ENCODE measurements at regions not wholly inside any gene's neighbourhood (a gene's known extent, or its start where the extent isn't known, plus 50 kb on each side); places are given as distances from the start of the nearest gene placed in this dataset.

DNA sequence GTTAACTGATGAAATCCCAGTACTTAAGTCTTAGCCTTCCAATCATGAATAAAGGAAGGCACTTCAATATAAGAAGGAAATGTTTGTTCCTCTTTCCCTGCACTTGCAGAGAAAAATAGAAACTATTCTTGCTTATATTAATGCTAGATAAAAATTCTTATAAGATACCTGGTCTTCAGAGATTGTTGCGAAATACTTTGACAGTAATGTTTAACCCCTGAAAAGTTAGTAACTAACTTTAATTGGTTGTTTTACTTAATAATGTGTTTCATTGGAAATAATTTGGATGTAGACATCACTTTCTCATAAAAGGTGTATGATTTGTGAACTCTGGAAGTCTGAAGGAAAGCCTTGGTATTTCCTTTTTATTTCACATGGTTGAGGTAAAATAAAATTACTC is 294.2 kb upstream of the SYNCRIP start:
- no peaks in the 10 kb centered on the region for H3K36me3 ChIP-seq (replicated peaks in 1 of 2; ENCODE audit: control insufficient read depth in 1 of 2, insufficient read depth in 2 of 2, low read length in 2 of 2)
- H3K4me3 ChIP-seq (replicated peaks in 1 of 3; ENCODE audit: insufficient read depth in 1 of 3, low read depth in 2 of 3, low read length in 3 of 3), result no peak overlapping the region
- H3K9me3 ChIP-seq (ENCODE audit: low read length), result no peaks in the 10 kb centered on the region
- H2AFZ ChIP-seq (ENCODE audit: low read length), result no peak overlapping the region
- no peak for TF ChIP-seq NFKB2 (CRISPR knock-in tag; IDR thresholded peaks at IDR 0.05; ENCODE audit: borderline replicate concordance)
- peak; percentile 67; the same call in 1 of the 2 replicates for TF ChIP-seq CEBPB (IDR thresholded peaks at IDR 0.05; ENCODE audit: borderline replicate concordance, low read depth, low read length)
- TF ChIP-seq SAP130 (CRISPR knock-in tag; IDR thresholded peaks at IDR 0.05; ENCODE audit: low read depth), result no peak
- no peaks in the 10 kb centered on the region for H4K20me1 ChIP-seq (ENCODE audit: insufficient read depth, low read length)
- CTCF ChIA-PET (ENCODE audit: low intra/inter-chr PET ratio, low total read pairs), result no interaction called here
- no peak overlapping the region for H3K9ac ChIP-seq (ENCODE audit: insufficient read depth, low read depth, low read length)
- POLR2A ChIA-PET, result no interaction called here
- no peaks in the 10 kb centered on the region for H3K27me3 ChIP-seq (ENCODE audit: control insufficient read depth in 1 of 2, insufficient read depth in 2 of 2, low read length in 2 of 2)
- in situ Hi-C loops (cut with HindIII; ENCODE audit: extremely low pct_ligation_motif_present, low pct_unique_long_range_greater_than_20kb), result no loop called here
- no peak for ATAC-seq
- no peak overlapping the region for H3K27ac ChIP-seq (ENCODE audit: extremely low read length, insufficient read depth, low read length)
- WGBS (ENCODE audit: low lambda C conversion rate), result 96% methylated on average over 1 of the region's 1 CpG
- no peaks in the 10 kb centered on the region for H3K79me2 ChIP-seq (ENCODE audit: insufficient read depth, low read length)
- no peak overlapping the region for H3K4me2 ChIP-seq (ENCODE audit: low read depth, low read length)
- no peak for FAIRE-seq
- no peaks in the 10 kb centered on the region for H3K4me1 ChIP-seq (ENCODE audit: insufficient read depth, low read length)
- intact Hi-C loops (cut with micrococcal nuclease; ENCODE audit: unreplicated experiment), result no loop called here
- BruUV-seq (replicated peaks), result no TSS peak
- no peak for DNase-seq (ENCODE audit: low spot score)

DNA sequence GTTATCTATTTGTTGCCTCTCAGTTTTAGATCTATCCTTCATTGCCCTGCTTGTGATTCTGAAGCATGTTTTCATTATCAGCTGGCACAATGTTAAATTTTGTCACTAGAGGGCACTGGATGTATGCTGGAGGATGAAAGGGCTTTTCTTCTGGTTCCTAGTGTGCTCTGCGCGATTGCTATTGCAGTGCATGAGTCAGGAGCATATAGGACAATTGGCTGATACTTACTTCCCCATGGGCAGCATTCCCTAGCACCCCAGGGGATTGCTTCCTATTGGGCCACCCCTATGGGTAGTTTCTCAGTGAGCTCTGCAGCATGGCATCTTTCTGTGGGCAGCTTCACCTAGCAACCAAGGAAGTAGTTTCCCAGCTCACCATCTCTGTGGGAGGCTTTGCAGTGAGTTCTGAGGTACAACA is 280.3 kb upstream of the SYNCRIP start:
- POLR2A ChIA-PET, result no interaction called here
- Histone ChIP-seq H3K9ac (ENCODE audit: insufficient read depth, low read depth, low read length) (no peak overlapping the region), H3K9me3 (ENCODE audit: low read length) (no peaks in the 10 kb centered on the region), H3K79me2 (ENCODE audit: insufficient read depth, low read length) (no peaks in the 10 kb centered on the region), H3K27ac (ENCODE audit: extremely low read length, insufficient read depth, low read length) (no peak overlapping the region), H4K20me1 (ENCODE audit: insufficient read depth, low read length) (no peaks in the 10 kb centered on the region), H3K4me3 (replicated peaks in 1 of 3; ENCODE audit: insufficient read depth in 1 of 3, low read depth in 2 of 3, low read length in 3 of 3) (no peak overlapping the region), H3K27me3 (ENCODE audit: control insufficient read depth in 1 of 2, insufficient read depth in 2 of 2, low read length in 2 of 2) (no peaks in the 10 kb centered on the region), H3K36me3 (replicated peaks in 1 of 2; ENCODE audit: control insufficient read depth in 1 of 2, insufficient read depth in 2 of 2, low read length in 2 of 2) (no peaks in the 10 kb centered on the region), H3K4me1 (ENCODE audit: insufficient read depth, low read length) (no peaks in the 10 kb centered on the region), H2AFZ (ENCODE audit: low read length) (no peak overlapping the region), H3K4me2 (ENCODE audit: low read depth, low read length) (no peak overlapping the region)
- FAIRE-seq, result peak; percentile 67
- ATAC-seq, result peak; percentile 94
- CTCF ChIA-PET (ENCODE audit: low intra/inter-chr PET ratio, low total read pairs), result interaction anchor here (0.8 to 1.8 kb wide), 3 partner anchors 252 to 934 kb away, joined by 4 to 14 read pairs (median 8); no protein-coding TSS in a partner anchor
- intact Hi-C loops (cut with micrococcal nuclease; ENCODE audit: unreplicated experiment) (loop anchor here (1.0 kb wide), 2 partner anchors 252 to 269 kb away; no protein-coding TSS in a partner anchor), in situ Hi-C loops (cut with HindIII; ENCODE audit: extremely low pct_ligation_motif_present, low pct_unique_long_range_greater_than_20kb) (no loop called here)
- 0% methylated on average over 2 of the region's 2 CpGs for WGBS (ENCODE audit: low lambda C conversion rate)
- peak; percentile 41 for DNase-seq (ENCODE audit: low spot score)
- BruUV-seq (replicated peaks), result no TSS peak
- TF ChIP-seq JUN (CRISPR knock-in tag; IDR thresholded peaks at IDR 0.05) (no peak), RAD21 (CRISPR knock-in tag; IDR thresholded peaks at IDR 0.05) (peak; percentile 60), ELF3 (CRISPR knock-in tag; IDR thresholded peaks at IDR 0.05) (peak; percentile 35; the same call in 1 of the 2 replicates), MED1 (CRISPR knock-in tag; IDR thresholded peaks at IDR 0.05) (no peak), SP140L (CRISPR knock-in tag; IDR thresholded peaks at IDR 0.05; ENCODE audit: borderline replicate concordance) (no peak), AHR (CRISPR knock-in tag; IDR thresholded peaks at IDR 0.05) (no peak), REXO4 (CRISPR knock-in tag; IDR thresholded peaks at IDR 0.05; ENCODE audit: borderline replicate concordance) (no peak), ZNF629 (CRISPR knock-in tag; conservative IDR thresholded peaks at IDR 0.05) (no peak), NFATC3 (CRISPR knock-in tag; IDR thresholded peaks at IDR 0.05) (no peak), ZNF749 (CRISPR knock-in tag; IDR thresholded peaks at IDR 0.05; ENCODE audit: borderline replicate concordance) (no peak), BORCS8-MEF2B (CRISPR knock-in tag; IDR thresholded peaks at IDR 0.05) (no peak), ZNF441 (CRISPR knock-in tag; IDR thresholded peaks at IDR 0.05; ENCODE audit: borderline replicate concordance) (no peak), ZNF446 (CRISPR knock-in tag; IDR thresholded peaks at IDR 0.05) (no peak)
- TF ChIP-seq, protein P1, sequence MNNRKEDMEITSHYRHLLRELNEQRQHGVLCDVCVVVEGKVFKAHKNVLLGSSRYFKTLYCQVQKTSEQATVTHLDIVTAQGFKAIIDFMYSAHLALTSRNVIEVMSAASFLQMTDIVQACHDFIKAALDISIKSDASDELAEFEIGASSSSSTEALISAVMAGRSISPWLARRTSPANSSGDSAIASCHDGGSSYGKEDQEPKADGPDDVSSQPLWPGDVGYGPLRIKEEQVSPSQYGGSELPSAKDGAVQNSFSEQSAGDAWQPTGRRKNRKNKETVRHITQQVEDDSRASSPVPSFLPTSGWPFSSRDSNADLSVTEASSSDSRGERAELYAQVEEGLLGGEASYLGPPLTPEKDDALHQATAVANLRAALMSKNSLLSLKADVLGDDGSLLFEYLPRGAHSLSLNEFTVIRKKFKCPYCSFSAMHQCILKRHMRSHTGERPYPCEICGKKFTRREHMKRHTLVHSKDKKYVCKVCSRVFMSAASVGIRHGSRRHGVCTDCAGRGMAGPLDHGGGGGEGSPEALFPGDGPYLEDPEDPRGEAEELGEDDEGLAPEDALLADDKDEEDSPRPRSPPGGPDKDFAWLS (CRISPR knock-in tag; IDR thresholded peaks at IDR 0.05; ENCODE audit: borderline replicate concordance), result no peak
- TF ChIP-seq, protein P2, sequence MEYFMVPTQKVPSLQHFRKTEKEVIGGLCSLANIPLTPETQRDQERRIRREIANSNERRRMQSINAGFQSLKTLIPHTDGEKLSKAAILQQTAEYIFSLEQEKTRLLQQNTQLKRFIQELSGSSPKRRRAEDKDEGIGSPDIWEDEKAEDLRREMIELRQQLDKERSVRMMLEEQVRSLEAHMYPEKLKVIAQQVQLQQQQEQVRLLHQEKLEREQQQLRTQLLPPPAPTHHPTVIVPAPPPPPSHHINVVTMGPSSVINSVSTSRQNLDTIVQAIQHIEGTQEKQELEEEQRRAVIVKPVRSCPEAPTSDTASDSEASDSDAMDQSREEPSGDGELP (IDR thresholded peaks at IDR 0.05; ENCODE audit: borderline replicate concordance, low read depth), result peak; percentile 71
